ENCODE measurements at regions not wholly inside any gene's neighbourhood (a gene's known extent, or its start where the extent isn't known, plus 50 kb on each side); places are given as distances from the start of the nearest gene placed in this dataset.

- no peak for DNase-seq
Measured at GRCh38 chr17:6323626-6324356, 111.1 kb downstream of the AIPL1 start.

- DNase-seq, result no peak
Measured at GRCh38 chr17:6322316-6322715, 112.6 kb downstream of the AIPL1 start.

- no peak for DNase-seq
Measured at GRCh38 chr17:6314311-6314710, 120.6 kb downstream of the AIPL1 start.

GRCh38 chr17:6313835-6314234, 121.1 kb downstream of the AIPL1 start:
- DNase-seq, result no peak

- DNase-seq, result no peak
Measured at GRCh38 chr17:6306820-6307219, 128.1 kb downstream of the AIPL1 start.

- DNase-seq, result no peak
Measured at GRCh38 chr17:6305613-6306360, 129.1 kb downstream of the AIPL1 start.

GRCh38 chr17:6304894-6305612, 129.9 kb downstream of the AIPL1 start:
- DNase-seq, result no peak

GRCh38 chr17:6303664-6304063, 131.3 kb downstream of the AIPL1 start:
- DNase-seq, result no peak

- no peak for DNase-seq
Measured at GRCh38 chr17:6299275-6299674, 135.6 kb downstream of the AIPL1 start.

- DNase-seq, result no peak
Measured at GRCh38 chr17:6297960-6298359, 137.0 kb downstream of the AIPL1 start.

GRCh38 chr17:6297119-6297518, 137.8 kb downstream of the AIPL1 start:
- DNase-seq, result no peak

- DNase-seq, result no peak
Measured at GRCh38 chr17:6290488-6291196, 144.3 kb downstream of the AIPL1 start.

- no peak for DNase-seq
Measured at GRCh38 chr17:6286233-6286632, 148.7 kb downstream of the AIPL1 start.

GRCh38 chr17:6285486-6285885, 149.4 kb downstream of the AIPL1 start:
- DNase-seq, result no peak

- peak; percentile 31 for DNase-seq
Measured at GRCh38 chr17:6279659-6280058, 155.3 kb downstream of the AIPL1 start.

- DNase-seq, result no peak
Measured at GRCh38 chr17:6278376-6278775, 156.5 kb downstream of the AIPL1 start.

GRCh38 chr17:6276711-6277110, 158.2 kb downstream of the AIPL1 start:
- DNase-seq, result no peak

GRCh38 chr17:6274310-6274709, 160.6 kb downstream of the AIPL1 start:
- no peak for DNase-seq

- no peak for DNase-seq
Measured at GRCh38 chr17:6269478-6269877, 165.4 kb downstream of the AIPL1 start.

- DNase-seq, result no peak
Measured at GRCh38 chr17:6261466-6261865, 173.5 kb downstream of the AIPL1 start.

- no peak for DNase-seq
Measured at GRCh38 chr17:6259899-6260298, 175.0 kb downstream of the AIPL1 start.

GRCh38 chr17:6257336-6257735, 177.6 kb downstream of the AIPL1 start:
- no peak for DNase-seq

- DNase-seq, result no peak
Measured at GRCh38 chr17:6255322-6255721, 179.6 kb downstream of the AIPL1 start.
